HepG2 (cell line): ENCODE measurements at regions not wholly inside any gene's neighbourhood (a gene's known extent, or its start where the extent isn't known, plus 50 kb on each side); places are given as distances from the start of the nearest gene placed in this dataset.

Experiments
- CEBPB ChIP-seq: IDR thresholded peaks from 2 replicates; pipeline ENCODE4 v1.6.1; 2011; ENCODE audit warnings: low read depth, low read length, improper control_type of control experiment, borderline replicate concordance
- MTA1 ChIP-seq: sonication (generic); formaldehyde crosslinking; IDR thresholded peaks from 2 replicates; pipeline ENCODE4 v1.4.0; 2020; ENCODE audit warnings: missing genetic modification reagents, mild to moderate bottlenecking, borderline replicate concordance
- SIX1 ChIP-seq: sonication (generic); formaldehyde crosslinking; IDR thresholded peaks from 2 replicates; pipeline ENCODE4 v1.4.0; 2020; ENCODE audit warnings: missing genetic modification reagents, borderline replicate concordance
- USF2 ChIP-seq, 2 experiments: sonication (generic) in 1 of 2; formaldehyde crosslinking in 1 of 2; IDR thresholded peaks; 2 replicates each; pipeline versions ENCODE4 v1.5.1 to v1.6.1; 2011 to 2020; ENCODE audit warnings: borderline replicate concordance in 1 of 2, low read depth in 1 of 2, low read length in 1 of 2, mild to moderate bottlenecking in 1 of 2, missing genetic modification reagents in 1 of 2, moderate library complexity in 1 of 2
- ZNF75D ChIP-seq: sonication (generic); formaldehyde crosslinking; IDR thresholded peaks from 2 replicates; pipeline ENCODE4 v1.8.1; 2023; ENCODE audit warnings: missing genetic modification reagents, mild to moderate bottlenecking, borderline replicate concordance

- TF ChIP-seq SIX1 (CRISPR knock-in tag) (no peak), ZNF75D (CRISPR knock-in tag) (no peak), MTA1 (no peak), CEBPB (no peak), USF2 (IDR thresholded peaks at IDR 0.05; ENCODE audit: low read depth, low read length) (no peak), USF2 (CRISPR knock-in tag; IDR thresholded peaks at IDR 0.05; ENCODE audit: borderline replicate concordance) (no peak)
Observed at GRCh38 chr12:102299731-102300130, 102.1 kb upstream of the PMCH start.
